ENCODE measurements at regions not wholly inside any gene's neighbourhood (a gene's known extent, or its start where the extent isn't known, plus 50 kb on each side); places are given as distances from the start of the nearest gene placed in this dataset.

DNA sequence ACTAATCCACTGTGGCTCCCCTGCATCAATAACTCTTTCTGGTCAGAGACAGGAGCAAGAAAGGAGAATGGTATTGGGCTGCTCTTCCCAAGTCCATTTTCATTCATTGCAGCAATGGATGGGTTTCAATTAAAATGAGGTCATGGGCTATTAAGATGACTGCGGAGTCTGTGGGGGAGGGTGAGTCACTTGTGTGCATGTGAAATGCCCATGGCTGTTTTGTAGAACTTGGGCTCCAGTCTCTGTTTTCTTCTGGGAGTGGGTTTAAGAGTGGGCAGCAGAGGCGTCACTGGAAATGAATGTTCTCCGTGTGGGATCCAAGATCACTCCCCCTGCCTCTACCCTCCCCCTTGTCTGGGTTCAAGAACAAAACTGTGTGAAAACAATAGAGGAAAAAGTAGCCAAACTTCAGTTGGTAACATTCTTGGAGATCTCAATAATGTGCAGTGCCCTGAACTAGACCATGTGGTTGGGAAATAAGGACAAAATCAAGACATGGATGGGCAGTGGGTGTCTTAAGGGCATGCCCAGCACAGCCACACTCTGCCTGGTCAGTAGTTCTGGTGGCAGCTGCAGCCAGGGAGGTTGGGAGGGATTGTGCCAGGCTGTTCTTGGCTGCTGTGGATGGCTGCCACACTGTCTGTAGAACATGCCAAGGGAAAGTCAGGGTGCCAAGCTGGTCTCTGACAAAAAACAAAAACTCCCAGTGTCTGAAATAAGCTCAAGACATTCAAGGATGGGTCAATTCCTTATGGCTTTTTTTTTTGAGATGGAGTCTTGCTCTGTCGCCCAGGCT is 68.2 kb upstream of the CXCR4 start:
- TF ChIP-seq, protein P1, sequence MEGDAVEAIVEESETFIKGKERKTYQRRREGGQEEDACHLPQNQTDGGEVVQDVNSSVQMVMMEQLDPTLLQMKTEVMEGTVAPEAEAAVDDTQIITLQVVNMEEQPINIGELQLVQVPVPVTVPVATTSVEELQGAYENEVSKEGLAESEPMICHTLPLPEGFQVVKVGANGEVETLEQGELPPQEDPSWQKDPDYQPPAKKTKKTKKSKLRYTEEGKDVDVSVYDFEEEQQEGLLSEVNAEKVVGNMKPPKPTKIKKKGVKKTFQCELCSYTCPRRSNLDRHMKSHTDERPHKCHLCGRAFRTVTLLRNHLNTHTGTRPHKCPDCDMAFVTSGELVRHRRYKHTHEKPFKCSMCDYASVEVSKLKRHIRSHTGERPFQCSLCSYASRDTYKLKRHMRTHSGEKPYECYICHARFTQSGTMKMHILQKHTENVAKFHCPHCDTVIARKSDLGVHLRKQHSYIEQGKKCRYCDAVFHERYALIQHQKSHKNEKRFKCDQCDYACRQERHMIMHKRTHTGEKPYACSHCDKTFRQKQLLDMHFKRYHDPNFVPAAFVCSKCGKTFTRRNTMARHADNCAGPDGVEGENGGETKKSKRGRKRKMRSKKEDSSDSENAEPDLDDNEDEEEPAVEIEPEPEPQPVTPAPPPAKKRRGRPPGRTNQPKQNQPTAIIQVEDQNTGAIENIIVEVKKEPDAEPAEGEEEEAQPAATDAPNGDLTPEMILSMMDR (conservative IDR thresholded peaks at IDR 0.05; ENCODE audit: low read depth, low read length): no peak
- TF ChIP-seq EZH2 (IDR thresholded peaks at IDR 0.05; ENCODE audit: borderline replicate concordance, low read depth, low read length, poor library complexity, severe bottlenecking): no peak
